ENCODE measurements at regions not wholly inside any gene's neighbourhood (a gene's known extent, or its start where the extent isn't known, plus 50 kb on each side); places are given as distances from the start of the nearest gene placed in this dataset.

- no peak overlapping the region for H3K4me3 ChIP-seq (ENCODE audit: low read depth, low read length)
- TF ChIP-seq CTCF (IDR thresholded peaks at IDR 0.05; ENCODE audit: control insufficient read depth, extremely low read depth, insufficient read depth): no peak
- no peak for DNase-seq (ENCODE audit: low read depth)
Observed at GRCh38 chr2:17235167-17235566, 283.1 kb downstream of the RAD51AP2 start.

GRCh38 chr2:17232776-17233556, 285.3 kb downstream of the RAD51AP2 start:
- no peak for TF ChIP-seq CTCF (IDR thresholded peaks at IDR 0.05; ENCODE audit: control insufficient read depth, extremely low read depth, insufficient read depth)
- H3K4me3 ChIP-seq (ENCODE audit: low read depth, low read length): no peak overlapping the region
- no peak for DNase-seq (ENCODE audit: low read depth)

GRCh38 chr2:17231394-17231965, 286.8 kb downstream of the RAD51AP2 start:
- no peak overlapping the region for H3K4me3 ChIP-seq (ENCODE audit: low read depth, low read length)
- TF ChIP-seq CTCF (IDR thresholded peaks at IDR 0.05; ENCODE audit: control insufficient read depth, extremely low read depth, insufficient read depth): no peak
- DNase-seq (ENCODE audit: low read depth): no peak

GRCh38 chr2:17229414-17229813, 288.8 kb downstream of the RAD51AP2 start:
- DNase-seq (ENCODE audit: low read depth): no peak
- no peak for TF ChIP-seq CTCF (IDR thresholded peaks at IDR 0.05; ENCODE audit: control insufficient read depth, extremely low read depth, insufficient read depth)
- H3K4me3 ChIP-seq (ENCODE audit: low read depth, low read length): no peak overlapping the region

- no peak overlapping the region for H3K4me3 ChIP-seq (ENCODE audit: low read depth, low read length)
- TF ChIP-seq CTCF (IDR thresholded peaks at IDR 0.05; ENCODE audit: control insufficient read depth, extremely low read depth, insufficient read depth): no peak
- DNase-seq (ENCODE audit: low read depth): no peak
Observed at GRCh38 chr2:17228461-17228860, 289.8 kb downstream of the RAD51AP2 start.

GRCh38 chr2:17227856-17228255, 290.4 kb downstream of the RAD51AP2 start:
- no peak for DNase-seq (ENCODE audit: low read depth)
- no peak overlapping the region for H3K4me3 ChIP-seq (ENCODE audit: low read depth, low read length)
- no peak for TF ChIP-seq CTCF (IDR thresholded peaks at IDR 0.05; ENCODE audit: control insufficient read depth, extremely low read depth, insufficient read depth)

Measured in LNCaP clone FGC (cell line).